BLaER1 treated with 17β-estradiol and CSF1 and Interleukin-3, amounts not matched to agents 10 nM and 100 nM (cell line): ENCODE measurements at regions not wholly inside any gene's neighbourhood (a gene's known extent, or its start where the extent isn't known, plus 50 kb on each side); places are given as distances from the start of the nearest gene placed in this dataset.
"Not testable (repeated sequence)": the region's sequence is repeated elsewhere in the genome, so short reads cannot be mapped to it uniquely, and the experiment has no call there.

Source experiments
- H3K27ac ChIP-seq, 11 experiments: shearing (Covaris generic); formaldehyde crosslinking; 2 replicates each; pipeline ENCODE4 v1.8.1; 2022
- H3K27me3 ChIP-seq, 11 experiments: shearing (Covaris generic); formaldehyde crosslinking; 2 replicates each; pipeline ENCODE4 v1.8.1; 2022
- H3K36me3 ChIP-seq, 11 experiments: shearing (Covaris generic); formaldehyde crosslinking; 2 replicates each; pipeline ENCODE4 v1.8.1; 2022
- H3K4me1 ChIP-seq, 10 experiments: shearing (Covaris generic); formaldehyde crosslinking; 2 replicates each; pipeline ENCODE4 v1.8.1; 2022
- H3K4me2 ChIP-seq, 11 experiments: shearing (Covaris generic); formaldehyde crosslinking; 2 replicates each; pipeline ENCODE4 v1.8.1; 2022
- H3K4me3 ChIP-seq, 10 experiments: shearing (Covaris generic); formaldehyde crosslinking; 2 replicates each; pipeline ENCODE4 v1.8.1; 2022
- H3K9ac ChIP-seq, 11 experiments: shearing (Covaris generic); formaldehyde crosslinking; 2 replicates each; pipeline ENCODE4 v1.8.1; 2022
- H3K9me3 ChIP-seq, 11 experiments: shearing (Covaris generic); formaldehyde crosslinking; replicated peaks in 1 of 11; 2 replicates each; pipeline ENCODE4 v1.8.1; 2022
- H4K20me1 ChIP-seq, 11 experiments: shearing (Covaris generic); formaldehyde crosslinking; 2 replicates each; pipeline ENCODE4 v1.8.1; 2022
- Cebpa-rat ChIP-seq, 11 experiments: shearing (Covaris generic); IDR thresholded peaks; 2 replicates each; pipeline ENCODE4 v1.8.1; 2022

- H3K9me3 ChIP-seq: peaks cover 5 to 18% (median 14%) of the 10 kb centered on the region in 11 experiments; a peak in 13 of 22 replicates
- H3K36me3 ChIP-seq: no peaks in the 10 kb centered on the region
- no peak overlapping the region for H3K4me2 ChIP-seq
- no peak overlapping the region for H3K27ac ChIP-seq
- H4K20me1 ChIP-seq: no peaks in the 10 kb centered on the region
- TF ChIP-seq Cebpa-rat (IDR thresholded peaks at IDR 0.05): no peak
- peaks cover 0 to 10% (median 0%) of the 10 kb centered on the region in 10 experiments; a peak in 5 of 20 replicates for H3K4me1 ChIP-seq
- no peak overlapping the region for H3K4me3 ChIP-seq
- no peak overlapping the region for H3K9ac ChIP-seq
- no peaks in the 10 kb centered on the region for H3K27me3 ChIP-seq
Observed at GRCh38 chr6:12640438-12640837, 76.1 kb upstream of the PHACTR1 start.

DNA sequence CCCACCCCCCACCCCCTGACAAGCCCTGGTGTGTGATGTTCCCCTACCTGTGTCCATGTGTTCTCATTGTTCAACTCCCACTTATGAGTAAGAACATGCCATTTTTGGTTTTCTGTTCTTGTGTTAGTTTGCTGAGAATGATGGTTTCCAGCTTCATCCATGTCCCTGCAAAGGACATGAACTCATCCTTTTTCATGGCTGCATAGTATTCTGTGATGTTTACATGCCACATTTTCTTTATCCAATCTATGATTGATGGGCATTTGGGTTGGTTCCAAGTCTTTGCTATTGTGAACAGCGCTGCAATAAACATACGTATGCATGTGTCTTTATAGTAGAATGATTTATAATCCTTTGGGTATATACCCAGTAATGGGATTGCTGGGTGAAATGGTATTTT is 74.8 kb upstream of the PHACTR1 start:
- not testable (repeated sequence) for H3K27ac ChIP-seq, H4K20me1 ChIP-seq, H3K4me3 ChIP-seq, H3K36me3 ChIP-seq, H3K4me2 ChIP-seq, H3K9ac ChIP-seq, H3K27me3 ChIP-seq
- peaks cover 0 to 10% (median 0%) of the 10 kb centered on the region in 10 experiments; a peak in 5 of 20 replicates for H3K4me1 ChIP-seq
- H3K9me3 ChIP-seq: peaks cover 5 to 18% (median 14%) of the 10 kb centered on the region in 11 experiments; a peak in 13 of 22 replicates

GRCh38 chr6:12645941-12646340 is 70.6 kb upstream of the PHACTR1 start:
- Histone ChIP-seq H3K9ac (no peak overlapping the region), H3K4me2 (no peak overlapping the region), H3K9me3 (peaks cover 0 to 16% (median 9%) of the 10 kb centered on the region in 11 experiments; a peak in 11 of 22 replicates), H4K20me1 (no peaks in the 10 kb centered on the region), H3K36me3 (no peaks in the 10 kb centered on the region), H3K4me3 (no peak overlapping the region), H3K27ac (no peak overlapping the region), H3K27me3 (no peaks in the 10 kb centered on the region), H3K4me1 (no peaks in the 10 kb centered on the region)
- no peak for TF ChIP-seq Cebpa-rat (IDR thresholded peaks at IDR 0.05)

DNA sequence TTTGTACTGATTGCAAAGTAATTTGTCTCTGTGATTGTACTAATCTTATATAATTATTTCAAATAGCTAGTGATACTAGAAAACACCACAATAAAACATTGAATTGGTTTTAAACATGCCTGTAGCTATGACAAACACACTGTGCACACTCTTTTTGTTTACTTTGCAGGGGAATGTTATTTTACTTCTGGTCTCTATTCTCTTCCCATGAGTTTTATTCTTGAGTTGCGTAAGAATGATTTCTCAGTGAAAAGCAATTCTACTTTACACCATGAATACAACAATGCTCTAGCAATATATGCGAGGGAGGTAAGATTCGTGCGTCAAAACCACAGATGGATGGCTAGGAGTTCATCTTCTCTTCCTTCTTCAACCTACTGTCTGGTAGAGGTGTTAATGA is 68.4 kb upstream of the PHACTR1 start:
- peak in 2 of 11 experiments; percentile 14 to 46; a peak in 1 of 22 replicates for TF ChIP-seq Cebpa-rat (IDR thresholded peaks at IDR 0.05)
- no peaks in the 10 kb centered on the region for H4K20me1 ChIP-seq

GRCh38 chr6:12649325-12649724 is 67.2 kb upstream of the PHACTR1 start:
- no peak for TF ChIP-seq Cebpa-rat (IDR thresholded peaks at IDR 0.05)
- no peak overlapping the region for H3K27ac ChIP-seq
- no peak overlapping the region for H3K4me2 ChIP-seq
- H3K36me3 ChIP-seq: no peaks in the 10 kb centered on the region
- H3K9ac ChIP-seq: no peak overlapping the region
- H3K9me3 ChIP-seq: peaks cover 0 to 7% (median 0%) of the 10 kb centered on the region in 11 experiments; a peak in 2 of 22 replicates
- no peaks in the 10 kb centered on the region for H3K4me1 ChIP-seq
- H3K4me3 ChIP-seq: no peak overlapping the region
- H4K20me1 ChIP-seq: no peaks in the 10 kb centered on the region
- no peaks in the 10 kb centered on the region for H3K27me3 ChIP-seq

More for the DNA sequence above, 68.4 kb upstream of the PHACTR1 start:
- H3K9me3 ChIP-seq: peaks cover 0 to 7% (median 0%) of the 10 kb centered on the region in 11 experiments; a peak in 2 of 22 replicates
- no peaks in the 10 kb centered on the region for H3K4me1 ChIP-seq
- no peak overlapping the region for H3K9ac ChIP-seq
- H3K27ac ChIP-seq: no peak overlapping the region
- H3K4me2 ChIP-seq: no peak overlapping the region
- no peaks in the 10 kb centered on the region for H3K36me3 ChIP-seq
- no peaks in the 10 kb centered on the region for H3K27me3 ChIP-seq
- no peak overlapping the region for H3K4me3 ChIP-seq

DNA sequence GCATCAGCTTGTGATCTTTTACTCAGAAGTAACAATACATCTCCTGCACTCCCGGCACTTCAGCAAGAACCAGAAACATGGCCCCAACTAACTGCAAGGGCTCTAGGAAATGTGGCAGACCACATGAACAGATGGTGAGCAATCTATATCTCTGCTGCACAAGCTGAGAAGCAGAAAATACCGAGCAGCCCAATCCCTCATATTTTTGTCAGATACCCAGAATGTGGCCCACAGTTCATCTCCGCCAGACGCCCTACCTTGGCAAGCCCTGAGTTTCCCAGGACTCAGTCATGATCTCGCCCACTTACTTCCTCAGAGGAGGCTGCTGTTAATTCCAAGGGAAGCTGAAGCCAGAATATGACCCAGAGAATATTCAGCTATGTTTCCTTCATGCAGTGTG is 63.1 kb upstream of the PHACTR1 start:
- Histone ChIP-seq H3K4me2 (no peak overlapping the region), H3K9ac (no peak overlapping the region), H3K4me3 (no peak overlapping the region), H3K9me3 (peaks cover 0 to 7% (median 0%) of the 10 kb centered on the region in 11 experiments; a peak in 2 of 22 replicates), H3K4me1 (peaks cover 0 to 8% (median 0%) of the 10 kb centered on the region in 10 experiments; a peak in 4 of 20 replicates), H3K27ac (no peak overlapping the region), H4K20me1 (no peaks in the 10 kb centered on the region), H3K36me3 (no peaks in the 10 kb centered on the region), H3K27me3 (no peaks in the 10 kb centered on the region)
- no peak for TF ChIP-seq Cebpa-rat (IDR thresholded peaks at IDR 0.05)

DNA sequence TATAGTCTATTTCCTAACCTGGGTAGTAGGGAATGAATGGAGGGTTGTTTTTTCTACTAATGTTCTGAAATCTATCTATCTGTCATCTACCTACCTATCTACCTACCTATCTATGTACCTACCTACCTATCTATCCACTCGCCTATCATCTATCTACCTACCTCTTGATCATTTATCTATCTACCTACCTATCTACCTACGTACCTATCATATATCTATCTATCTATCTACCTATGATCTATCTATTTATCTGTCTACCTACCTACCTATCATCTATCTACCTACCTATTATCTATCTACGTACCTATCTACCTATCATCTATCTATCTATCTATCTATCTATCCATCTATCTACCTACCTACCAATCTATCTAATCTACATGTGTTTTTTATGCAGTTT is 62.5 kb upstream of the PHACTR1 start:
- no peaks in the 10 kb centered on the region for H3K36me3 ChIP-seq

DNA sequence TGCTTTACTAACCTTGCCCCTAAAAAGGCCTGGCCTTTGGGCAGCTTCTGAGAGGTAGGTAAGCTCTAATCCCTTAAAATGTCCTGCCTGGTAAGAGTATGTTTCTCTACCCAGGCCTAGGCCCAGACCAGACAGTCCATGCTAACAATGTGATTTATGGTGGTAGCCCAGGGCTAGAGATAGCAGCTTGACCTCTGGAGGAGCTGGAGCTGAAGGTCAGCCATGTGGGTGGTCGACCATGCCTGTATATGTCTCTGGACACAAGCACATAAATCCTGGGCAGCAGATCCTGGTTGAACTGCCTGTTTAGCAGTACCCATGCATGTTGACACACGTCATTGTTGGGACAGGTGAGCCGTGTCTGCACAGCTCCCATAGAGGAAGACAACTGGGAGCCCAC is 62.1 kb upstream of the PHACTR1 start:
- H3K4me3 ChIP-seq: no peak overlapping the region
- H3K27ac ChIP-seq: no peak overlapping the region
- no peaks in the 10 kb centered on the region for H4K20me1 ChIP-seq
- H3K27me3 ChIP-seq: no peaks in the 10 kb centered on the region
- H3K36me3 ChIP-seq: no peaks in the 10 kb centered on the region
- TF ChIP-seq Cebpa-rat (IDR thresholded peaks at IDR 0.05): no peak
- H3K4me1 ChIP-seq: peaks cover 0 to 8% (median 0%) of the 10 kb centered on the region in 10 experiments; a peak in 4 of 20 replicates
- no peak overlapping the region for H3K4me2 ChIP-seq
- H3K9me3 ChIP-seq: peaks cover 0 to 3% (median 0%) of the 10 kb centered on the region in 11 experiments; a peak in 2 of 22 replicates
- H3K9ac ChIP-seq: no peak overlapping the region

More for the DNA sequence above, 62.5 kb upstream of the PHACTR1 start:
- H3K9ac ChIP-seq: no peak overlapping the region
- H3K4me2 ChIP-seq: no peak overlapping the region
- no peak overlapping the region for H3K4me3 ChIP-seq
- H4K20me1 ChIP-seq: no peaks in the 10 kb centered on the region
- H3K27me3 ChIP-seq: no peaks in the 10 kb centered on the region
- TF ChIP-seq Cebpa-rat (IDR thresholded peaks at IDR 0.05): no peak
- peaks cover 0 to 8% (median 0%) of the 10 kb centered on the region in 10 experiments; a peak in 4 of 20 replicates for H3K4me1 ChIP-seq
- H3K9me3 ChIP-seq: peaks cover 0 to 7% (median 0%) of the 10 kb centered on the region in 11 experiments; a peak in 2 of 22 replicates
- H3K27ac ChIP-seq: no peak overlapping the region

GRCh38 chr6:12656906-12657305 is 59.7 kb upstream of the PHACTR1 start:
- Histone ChIP-seq H3K4me2 (no peak overlapping the region), H3K4me1 (peaks cover 0 to 8% (median 0%) of the 10 kb centered on the region in 10 experiments; a peak in 4 of 20 replicates), H3K9ac (no peak overlapping the region), H3K9me3 (no peaks in the 10 kb centered on the region), H3K4me3 (no peak overlapping the region), H3K27me3 (no peaks in the 10 kb centered on the region), H3K27ac (no peak overlapping the region), H3K36me3 (no peaks in the 10 kb centered on the region), H4K20me1 (no peaks in the 10 kb centered on the region)
- TF ChIP-seq Cebpa-rat (IDR thresholded peaks at IDR 0.05): no peak

GRCh38 chr6:12657884-12658283 is 58.7 kb upstream of the PHACTR1 start:
- Histone ChIP-seq H3K4me2 (no peak overlapping the region), H3K27ac (no peak overlapping the region), H4K20me1 (no peaks in the 10 kb centered on the region), H3K4me3 (no peak overlapping the region), H3K36me3 (no peaks in the 10 kb centered on the region), H3K27me3 (no peaks in the 10 kb centered on the region), H3K4me1 (peaks cover 0 to 8% (median 0%) of the 10 kb centered on the region in 10 experiments; a peak in 4 of 20 replicates), H3K9me3 (no peaks in the 10 kb centered on the region), H3K9ac (no peak overlapping the region)
- no peak for TF ChIP-seq Cebpa-rat (IDR thresholded peaks at IDR 0.05)
